GM23338 (cell line): ENCODE measurements at regions not wholly inside any gene's neighbourhood (a gene's known extent, or its start where the extent isn't known, plus 50 kb on each side); places are given as distances from the start of the nearest gene placed in this dataset.

ENCODE experiments used
- ATAC-seq: fragments of 200-7000 bp; cut with Tn5 transposase; 3 replicates; pipeline ENCODE4 v1.9.1; 2020
- DNase-seq: peaks from one replicate; pipeline ENCODE4 v3.0.0-alpha.2; 2015; ENCODE audit warnings: low spot score
- H2AFZ ChIP-seq: fragments of 200-600 bp; sonication (generic); 2 replicates; pipeline ENCODE4 v1.8.0; 2016; ENCODE audit warnings: antibody characterized with exemption, mild to moderate bottlenecking, moderate library complexity
- H3F3A ChIP-seq: fragments of 200-600 bp; sonication (generic); replicated peaks from 2 replicates; pipeline ENCODE4 v1.8.0; 2017; ENCODE audit warnings: antibody characterized with exemption, mixed run types, low read depth
- H3K27ac ChIP-seq: fragments of 200-600 bp; sonication (generic); 2 replicates; pipeline ENCODE4 v1.6.1; 2016; ENCODE audit warnings: low read depth
- H3K27me3 ChIP-seq: fragments of 200-600 bp; sonication (generic); 2 replicates; pipeline ENCODE4 v1.8.0; 2016; ENCODE audit warnings: mild to moderate bottlenecking, mixed run types, moderate library complexity; ENCODE audit not compliant: insufficient read depth
- H3K36me3 ChIP-seq: fragments of 200-600 bp; sonication (generic); 2 replicates; pipeline ENCODE4 v1.8.0; 2016; ENCODE audit warnings: mild to moderate bottlenecking; ENCODE audit not compliant: insufficient read depth
- H3K4me1 ChIP-seq: fragments of 200-600 bp; sonication (generic); 2 replicates; pipeline ENCODE4 v1.8.0; 2016; ENCODE audit warnings: mild to moderate bottlenecking, moderate library complexity; ENCODE audit not compliant: insufficient read depth
- H3K4me2 ChIP-seq: fragments of 200-600 bp; sonication (generic); 2 replicates; pipeline ENCODE4 v1.7.1; 2017; ENCODE audit warnings: mixed run types
- H3K4me3 ChIP-seq: fragments of 200-600 bp; sonication (generic); 2 replicates; pipeline ENCODE4 v1.6.1; 2016; ENCODE audit warnings: mixed run types
- H3K79me2 ChIP-seq: fragments of 200-600 bp; sonication (generic); replicated peaks from 2 replicates; pipeline ENCODE4 v1.8.0; 2017; ENCODE audit warnings: mild to moderate bottlenecking; ENCODE audit not compliant: insufficient read depth
- H3K9me2 ChIP-seq: fragments of 200-600 bp; sonication (generic); 2 replicates; pipeline ENCODE4 v1.8.0; 2017; ENCODE audit not compliant: insufficient read depth
- H4K20me1 ChIP-seq: fragments of 200-600 bp; sonication (generic); replicated peaks from 2 replicates; pipeline ENCODE4 v1.8.0; 2017; ENCODE audit warnings: mild to moderate bottlenecking; ENCODE audit not compliant: insufficient read depth
- H3K27ac Mint-ChIP-seq: 2 replicates; pipeline ENCODE4 v1.8.0; 2020; ENCODE audit warnings: inconsistent platforms, mild to moderate bottlenecking, moderate library complexity, mixed read lengths
- H3K27me3 Mint-ChIP-seq: 3 replicates; pipeline ENCODE4 v1.8.0; 2022; ENCODE audit warnings: low read depth, mild to moderate bottlenecking, moderate library complexity, mixed read lengths, inconsistent platforms; ENCODE audit not compliant: insufficient read depth, poor library complexity
- H3K36me3 Mint-ChIP-seq: 3 replicates; pipeline ENCODE4 v1.8.0; 2021; ENCODE audit warnings: low read depth, mild to moderate bottlenecking, inconsistent platforms, moderate library complexity, mixed read lengths
- H3K4me1 Mint-ChIP-seq: 3 replicates; pipeline ENCODE4 v1.8.0; 2020; ENCODE audit warnings: mild to moderate bottlenecking, inconsistent platforms, mixed read lengths
- H3K4me3 Mint-ChIP-seq: 3 replicates; pipeline ENCODE4 v1.8.0; 2021; ENCODE audit warnings: moderate library complexity, mild to moderate bottlenecking, inconsistent platforms, mixed read lengths
- H3K9me3 Mint-ChIP-seq: 3 replicates; pipeline ENCODE4 v1.8.0; 2020; ENCODE audit warnings: moderate library complexity, mild to moderate bottlenecking, inconsistent platforms, mixed read lengths
- CREB1 ChIP-seq: fragments of 250-450 bp; sonication (Bioruptor Pico); IDR thresholded peaks from 2 replicates; pipeline ENCODE4 v1.5.0; 2020; ENCODE audit warnings: low read depth, mild to moderate bottlenecking, moderate library complexity
- CTCF ChIP-seq, 2 experiments: fragments of 200-600 bp in 1 of 2; sonication (generic) in 1 of 2; conservative IDR thresholded peaks; 2 replicates each; pipeline versions ENCODE4 v1.5.1 to v1.6.1; 2016 to 2017; ENCODE audit warnings: antibody characterized with exemption in 2 of 2, low read depth in 2 of 2, mild to moderate bottlenecking in 2 of 2, moderate library complexity in 1 of 2
- EZH2 ChIP-seq: fragments of 200-600 bp; sonication (generic); IDR thresholded peaks from one replicate; pipeline ENCODE4 v1.8.0; 2017; ENCODE audit warnings: antibody characterized with exemption, mild to moderate bottlenecking, low read depth; ENCODE audit not compliant: unreplicated experiment
- EZH2phosphoT487 ChIP-seq: fragments of 200-600 bp; sonication (generic); IDR thresholded peaks from one replicate; pipeline ENCODE4 v1.8.1; 2018; ENCODE audit warnings: antibody characterized with exemption; ENCODE audit not compliant: unreplicated experiment
- JUNB ChIP-seq: IDR thresholded peaks from one replicate; pipeline ENCODE4 v1.6.1; 2016; ENCODE audit warnings: antibody characterized with exemption; ENCODE audit not compliant: unreplicated experiment
- POLR2AphosphoS5 ChIP-seq: IDR thresholded peaks from 2 replicates; pipeline ENCODE4 v1.6.1; 2016; ENCODE audit warnings: antibody characterized with exemption, low read depth
- STAT1 ChIP-seq: IDR thresholded peaks from one replicate; pipeline ENCODE4 v1.6.1; 2016; ENCODE audit warnings: antibody characterized with exemption; ENCODE audit not compliant: unreplicated experiment
- ZNF331 ChIP-seq: fragments of 250-450 bp; sonication (Bioruptor Pico); IDR thresholded peaks from 2 replicates; pipeline ENCODE4 v1.5.0; 2020; ENCODE audit warnings: low read depth, mild to moderate bottlenecking, moderate library complexity
- TF ChIP-seq, protein P1 (sequence below): fragments of 250-450 bp; sonication (Bioruptor Pico); IDR thresholded peaks from 2 replicates; pipeline ENCODE4 v1.5.0; 2020; ENCODE audit warnings: mild to moderate bottlenecking, moderate library complexity
- TF ChIP-seq, protein P2 (sequence below): IDR thresholded peaks from one replicate; pipeline ENCODE4 v1.6.1; 2018; ENCODE audit warnings: antibody characterized with exemption; ENCODE audit not compliant: unreplicated experiment

- Mint-ChIP-seq H3K27me3 (peaks cover 6% of the 10 kb centered on the region), H3K27ac (no peak overlapping the region)
- no peaks in the 10 kb centered on the region for H3K36me3 ChIP-seq
Measured at GRCh38 chr4:10960389-10960788, 275.8 kb upstream of the CLNK start.

DNA sequence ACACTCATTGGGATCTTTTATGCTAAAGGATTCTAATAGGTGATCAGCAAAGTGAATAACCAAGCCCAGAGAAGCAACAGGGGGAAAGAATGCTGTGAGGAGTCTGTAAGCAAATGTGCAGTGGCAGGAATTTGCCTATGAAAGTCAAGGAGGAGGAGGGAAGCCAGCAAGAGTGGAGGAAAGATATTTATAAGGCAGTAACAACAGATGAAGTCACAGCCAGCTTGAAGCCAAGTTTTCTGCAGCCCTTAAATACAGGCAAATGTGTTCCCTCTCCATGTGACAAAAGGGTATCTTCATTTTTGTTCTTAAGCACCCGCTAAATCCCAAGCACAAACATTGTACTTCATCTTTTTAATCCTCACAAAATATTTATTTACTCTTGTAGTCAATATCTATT lies 275.0 kb upstream of the CLNK start:
- TF ChIP-seq STAT1 (no peak), EZH2 (no peak), CTCF (conservative IDR thresholded peaks at IDR 0.05; ENCODE audit: low read depth in 2 of 2) (no peak), EZH2phosphoT487 (no peak), ZNF331 (CRISPR knock-in tag) (no peak)
- TF ChIP-seq, protein P1, sequence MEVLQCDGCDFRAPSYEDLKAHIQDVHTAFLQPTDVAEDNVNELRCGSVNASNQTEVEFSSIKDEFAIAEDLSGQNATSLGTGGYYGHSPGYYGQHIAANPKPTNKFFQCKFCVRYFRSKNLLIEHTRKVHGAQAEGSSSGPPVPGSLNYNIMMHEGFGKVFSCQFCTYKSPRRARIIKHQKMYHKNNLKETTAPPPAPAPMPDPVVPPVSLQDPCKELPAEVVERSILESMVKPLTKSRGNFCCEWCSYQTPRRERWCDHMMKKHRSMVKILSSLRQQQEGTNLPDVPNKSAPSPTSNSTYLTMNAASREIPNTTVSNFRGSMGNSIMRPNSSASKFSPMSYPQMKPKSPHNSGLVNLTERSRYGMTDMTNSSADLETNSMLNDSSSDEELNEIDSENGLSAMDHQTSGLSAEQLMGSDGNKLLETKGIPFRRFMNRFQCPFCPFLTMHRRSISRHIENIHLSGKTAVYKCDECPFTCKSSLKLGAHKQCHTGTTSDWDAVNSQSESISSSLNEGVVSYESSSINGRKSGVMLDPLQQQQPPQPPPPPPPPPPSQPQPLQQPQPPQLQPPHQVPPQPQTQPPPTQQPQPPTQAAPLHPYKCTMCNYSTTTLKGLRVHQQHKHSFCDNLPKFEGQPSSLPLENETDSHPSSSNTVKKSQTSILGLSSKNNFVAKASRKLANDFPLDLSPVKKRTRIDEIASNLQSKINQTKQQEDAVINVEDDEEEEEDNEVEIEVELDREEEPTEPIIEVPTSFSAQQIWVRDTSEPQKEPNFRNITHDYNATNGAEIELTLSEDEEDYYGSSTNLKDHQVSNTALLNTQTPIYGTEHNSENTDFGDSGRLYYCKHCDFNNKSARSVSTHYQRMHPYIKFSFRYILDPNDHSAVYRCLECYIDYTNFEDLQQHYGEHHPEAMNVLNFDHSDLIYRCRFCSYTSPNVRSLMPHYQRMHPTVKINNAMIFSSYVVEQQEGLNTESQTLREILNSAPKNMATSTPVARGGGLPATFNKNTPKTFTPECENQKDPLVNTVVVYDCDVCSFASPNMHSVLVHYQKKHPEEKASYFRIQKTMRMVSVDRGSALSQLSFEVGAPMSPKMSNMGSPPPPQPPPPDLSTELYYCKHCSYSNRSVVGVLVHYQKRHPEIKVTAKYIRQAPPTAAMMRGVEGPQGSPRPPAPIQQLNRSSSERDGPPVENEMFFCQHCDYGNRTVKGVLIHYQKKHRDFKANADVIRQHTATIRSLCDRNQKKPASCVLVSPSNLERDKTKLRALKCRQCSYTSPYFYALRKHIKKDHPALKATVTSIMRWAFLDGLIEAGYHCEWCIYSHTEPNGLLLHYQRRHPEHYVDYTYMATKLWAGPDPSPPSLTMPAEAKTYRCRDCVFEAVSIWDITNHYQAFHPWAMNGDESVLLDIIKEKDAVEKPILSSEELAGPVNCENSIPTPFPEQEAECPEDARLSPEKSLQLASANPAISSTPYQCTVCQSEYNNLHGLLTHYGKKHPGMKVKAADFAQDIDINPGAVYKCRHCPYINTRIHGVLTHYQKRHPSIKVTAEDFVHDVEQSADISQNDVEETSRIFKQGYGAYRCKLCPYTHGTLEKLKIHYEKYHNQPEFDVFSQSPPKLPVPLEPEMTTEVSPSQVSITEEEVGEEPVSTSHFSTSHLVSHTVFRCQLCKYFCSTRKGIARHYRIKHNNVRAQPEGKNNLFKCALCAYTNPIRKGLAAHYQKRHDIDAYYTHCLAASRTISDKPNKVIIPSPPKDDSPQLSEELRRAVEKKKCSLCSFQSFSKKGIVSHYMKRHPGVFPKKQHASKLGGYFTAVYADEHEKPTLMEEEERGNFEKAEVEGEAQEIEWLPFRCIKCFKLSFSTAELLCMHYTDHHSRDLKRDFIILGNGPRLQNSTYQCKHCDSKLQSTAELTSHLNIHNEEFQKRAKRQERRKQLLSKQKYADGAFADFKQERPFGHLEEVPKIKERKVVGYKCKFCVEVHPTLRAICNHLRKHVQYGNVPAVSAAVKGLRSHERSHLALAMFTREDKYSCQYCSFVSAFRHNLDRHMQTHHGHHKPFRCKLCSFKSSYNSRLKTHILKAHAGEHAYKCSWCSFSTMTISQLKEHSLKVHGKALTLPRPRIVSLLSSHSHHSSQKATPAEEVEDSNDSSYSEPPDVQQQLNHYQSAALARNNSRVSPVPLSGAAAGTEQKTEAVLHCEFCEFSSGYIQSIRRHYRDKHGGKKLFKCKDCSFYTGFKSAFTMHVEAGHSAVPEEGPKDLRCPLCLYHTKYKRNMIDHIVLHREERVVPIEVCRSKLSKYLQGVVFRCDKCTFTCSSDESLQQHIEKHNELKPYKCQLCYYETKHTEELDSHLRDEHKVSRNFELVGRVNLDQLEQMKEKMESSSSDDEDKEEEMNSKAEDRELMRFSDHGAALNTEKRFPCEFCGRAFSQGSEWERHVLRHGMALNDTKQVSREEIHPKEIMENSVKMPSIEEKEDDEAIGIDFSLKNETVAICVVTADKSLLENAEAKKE = no peak
- H3K79me2 ChIP-seq = no peaks in the 10 kb centered on the region
- H3K4me2 ChIP-seq = peak overlapping the region; percentile 59
- Mint-ChIP-seq H3K36me3 (no peaks in the 10 kb centered on the region), H3K27me3 (peaks cover 2% of the 10 kb centered on the region), H3K4me3 (no peak overlapping the region), H3K27ac (peak overlapping the region; percentile 69; the same call in 1 of the 2 replicates), H3K4me1 (peaks cover 48% of the 10 kb centered on the region), H3K9me3 (no peaks in the 10 kb centered on the region)
- no peaks in the 10 kb centered on the region for H3K27me3 ChIP-seq
- DNase-seq (peak; percentile 32), ATAC-seq (no peak; the same call in 2 of the 3 replicates)
- peak overlapping the region; percentile 13; the same call in 1 of the 2 replicates for H3K4me3 ChIP-seq
- no peak overlapping the region for H2AFZ ChIP-seq
- no peaks in the 10 kb centered on the region for H4K20me1 ChIP-seq
- H3K27ac ChIP-seq = no peak overlapping the region
- H3K36me3 ChIP-seq = no peaks in the 10 kb centered on the region
- no peaks in the 10 kb centered on the region for H3F3A ChIP-seq
- peaks cover 24% of the 10 kb centered on the region for H3K4me1 ChIP-seq
- no peaks in the 10 kb centered on the region for H3K9me2 ChIP-seq

More at GRCh38 chr4:10960389-10960788, 275.8 kb upstream of the CLNK start:
- Histone ChIP-seq H3K4me3 (no peak overlapping the region), H3K27me3 (0 out of 2 replicates have a peak, but pooled peaks cover 3% of the 10 kb centered on the region), H2AFZ (0 out of 2 replicates have a peak overlapping the region, but pooled peaks have one; percentile 24), H3K4me1 (peaks cover 28% of the 10 kb centered on the region), H3K79me2 (no peaks in the 10 kb centered on the region), H3K27ac (no peak overlapping the region), H4K20me1 (no peaks in the 10 kb centered on the region), H3F3A (no peaks in the 10 kb centered on the region), H3K4me2 (peak overlapping the region; percentile 59; the same call in 1 of the 2 replicates), H3K9me2 (no peaks in the 10 kb centered on the region)
- DNase-seq (no peak), ATAC-seq (no peak)
- H3K9me3 Mint-ChIP-seq = no peaks in the 10 kb centered on the region
- no peak overlapping the region for H3K4me3 Mint-ChIP-seq
- no peaks in the 10 kb centered on the region for H3K36me3 Mint-ChIP-seq
- H3K4me1 Mint-ChIP-seq = peaks cover 55% of the 10 kb centered on the region
- no peak for TF ChIP-seq JUNB
- no peak for TF ChIP-seq CREB1 (CRISPR knock-in tag)
- no peak for TF ChIP-seq STAT1
- TF ChIP-seq POLR2AphosphoS5 = no peak
- TF ChIP-seq, protein P2, sequence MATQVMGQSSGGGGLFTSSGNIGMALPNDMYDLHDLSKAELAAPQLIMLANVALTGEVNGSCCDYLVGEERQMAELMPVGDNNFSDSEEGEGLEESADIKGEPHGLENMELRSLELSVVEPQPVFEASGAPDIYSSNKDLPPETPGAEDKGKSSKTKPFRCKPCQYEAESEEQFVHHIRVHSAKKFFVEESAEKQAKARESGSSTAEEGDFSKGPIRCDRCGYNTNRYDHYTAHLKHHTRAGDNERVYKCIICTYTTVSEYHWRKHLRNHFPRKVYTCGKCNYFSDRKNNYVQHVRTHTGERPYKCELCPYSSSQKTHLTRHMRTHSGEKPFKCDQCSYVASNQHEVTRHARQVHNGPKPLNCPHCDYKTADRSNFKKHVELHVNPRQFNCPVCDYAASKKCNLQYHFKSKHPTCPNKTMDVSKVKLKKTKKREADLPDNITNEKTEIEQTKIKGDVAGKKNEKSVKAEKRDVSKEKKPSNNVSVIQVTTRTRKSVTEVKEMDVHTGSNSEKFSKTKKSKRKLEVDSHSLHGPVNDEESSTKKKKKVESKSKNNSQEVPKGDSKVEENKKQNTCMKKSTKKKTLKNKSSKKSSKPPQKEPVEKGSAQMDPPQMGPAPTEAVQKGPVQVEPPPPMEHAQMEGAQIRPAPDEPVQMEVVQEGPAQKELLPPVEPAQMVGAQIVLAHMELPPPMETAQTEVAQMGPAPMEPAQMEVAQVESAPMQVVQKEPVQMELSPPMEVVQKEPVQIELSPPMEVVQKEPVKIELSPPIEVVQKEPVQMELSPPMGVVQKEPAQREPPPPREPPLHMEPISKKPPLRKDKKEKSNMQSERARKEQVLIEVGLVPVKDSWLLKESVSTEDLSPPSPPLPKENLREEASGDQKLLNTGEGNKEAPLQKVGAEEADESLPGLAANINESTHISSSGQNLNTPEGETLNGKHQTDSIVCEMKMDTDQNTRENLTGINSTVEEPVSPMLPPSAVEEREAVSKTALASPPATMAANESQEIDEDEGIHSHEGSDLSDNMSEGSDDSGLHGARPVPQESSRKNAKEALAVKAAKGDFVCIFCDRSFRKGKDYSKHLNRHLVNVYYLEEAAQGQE = no peak
